ENCODE measurements at regions not wholly inside any gene's neighbourhood (a gene's known extent, or its start where the extent isn't known, plus 50 kb on each side); places are given as distances from the start of the nearest gene placed in this dataset.

DNA sequence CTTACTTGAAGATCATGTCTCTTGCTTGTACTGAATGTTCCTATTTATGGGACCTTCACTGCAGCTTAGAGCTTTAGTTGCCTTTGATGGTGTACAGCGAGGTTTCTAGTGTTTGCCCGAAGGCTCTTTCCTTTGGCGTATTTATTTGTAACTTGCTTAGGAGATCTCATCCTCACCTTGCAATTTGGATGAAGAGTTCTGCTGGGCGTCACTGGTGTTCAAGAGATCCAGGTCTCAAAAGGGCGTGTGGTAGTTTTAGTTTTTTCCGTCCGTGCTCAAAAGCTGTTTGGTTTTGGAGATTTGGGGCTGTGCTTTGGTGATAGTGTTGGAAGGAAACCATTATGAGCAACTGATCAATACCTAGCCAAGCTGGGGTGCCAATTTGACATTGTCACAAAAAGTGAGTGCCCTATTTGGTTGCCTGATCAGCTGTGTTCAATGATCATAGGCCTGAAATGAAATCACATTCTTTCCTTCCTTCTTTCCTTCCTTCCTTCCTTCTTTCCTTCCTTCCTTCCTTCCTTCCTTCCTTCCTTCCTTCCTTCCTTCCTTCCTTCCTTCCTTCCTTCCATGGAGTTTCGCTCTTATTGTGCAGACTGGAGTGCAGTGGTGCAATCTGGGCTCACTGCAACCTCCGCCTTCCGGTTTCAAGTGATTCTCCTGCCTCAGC is 69.7 kb upstream of the GRAMD1B start:
- H3K9me3 ChIP-seq (ENCODE audit: control insufficient read depth in 4 of 4, low read length in 3 of 4): no peaks in the 10 kb centered on the region
- no peak overlapping the region for H3K9ac ChIP-seq (ENCODE audit: low read depth in 1 of 2, low read length in 2 of 2)
- H3K4me3 ChIP-seq (ENCODE audit: low read depth in 1 of 3, low read length in 3 of 3): no peak overlapping the region
- peaks cover 0 to 7% (median 0%) of the 10 kb centered on the region in 4 donors for H3K4me1 ChIP-seq (ENCODE audit: control insufficient read depth in 4 of 4, insufficient read depth in 4 of 4, low read length in 3 of 4)
- DNase-seq (ENCODE audit: low spot score): no peak
- WGBS: 86% methylated on average over 10 of the region's 10 CpGs
- no peak overlapping the region for H3K27ac ChIP-seq (ENCODE audit: low read depth in 1 of 2, low read length in 2 of 2)
- peaks cover 0 to 10% (median 4%) of the 10 kb centered on the region in 4 donors for H3K27me3 ChIP-seq (ENCODE audit: control insufficient read depth in 4 of 4, insufficient read depth in 4 of 4, low read length in 3 of 4)
- TF ChIP-seq TAF1 (conservative IDR thresholded peaks at IDR 0.05) (no peak), NR2F2 (IDR thresholded peaks at IDR 0.05) (no peak), RAD21 (IDR thresholded peaks at IDR 0.05) (no peak), GABPA (IDR thresholded peaks at IDR 0.05 in 1 of 2, conservative IDR thresholded peaks at IDR 0.05 in 1 of 2) (no peak), YY1 (IDR thresholded peaks at IDR 0.05) (no peak), FOXA1 (IDR thresholded peaks at IDR 0.05) (no peak), HNF4G (IDR thresholded peaks at IDR 0.05) (no peak), HNF4A (conservative IDR thresholded peaks at IDR 0.05) (no peak)
- TF ChIP-seq, protein P1, sequence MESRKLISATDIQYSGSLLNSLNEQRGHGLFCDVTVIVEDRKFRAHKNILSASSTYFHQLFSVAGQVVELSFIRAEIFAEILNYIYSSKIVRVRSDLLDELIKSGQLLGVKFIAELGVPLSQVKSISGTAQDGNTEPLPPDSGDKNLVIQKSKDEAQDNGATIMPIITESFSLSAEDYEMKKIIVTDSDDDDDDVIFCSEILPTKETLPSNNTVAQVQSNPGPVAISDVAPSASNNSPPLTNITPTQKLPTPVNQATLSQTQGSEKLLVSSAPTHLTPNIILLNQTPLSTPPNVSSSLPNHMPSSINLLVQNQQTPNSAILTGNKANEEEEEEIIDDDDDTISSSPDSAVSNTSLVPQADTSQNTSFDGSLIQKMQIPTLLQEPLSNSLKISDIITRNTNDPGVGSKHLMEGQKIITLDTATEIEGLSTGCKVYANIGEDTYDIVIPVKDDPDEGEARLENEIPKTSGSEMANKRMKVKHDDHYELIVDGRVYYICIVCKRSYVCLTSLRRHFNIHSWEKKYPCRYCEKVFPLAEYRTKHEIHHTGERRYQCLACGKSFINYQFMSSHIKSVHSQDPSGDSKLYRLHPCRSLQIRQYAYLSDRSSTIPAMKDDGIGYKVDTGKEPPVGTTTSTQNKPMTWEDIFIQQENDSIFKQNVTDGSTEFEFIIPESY (IDR thresholded peaks at IDR 0.05): no peak
- no peaks in the 10 kb centered on the region for H3K36me3 ChIP-seq (ENCODE audit: control insufficient read depth in 4 of 4, insufficient read depth in 3 of 4, low read depth in 1 of 4, low read length in 3 of 4)

DNA sequence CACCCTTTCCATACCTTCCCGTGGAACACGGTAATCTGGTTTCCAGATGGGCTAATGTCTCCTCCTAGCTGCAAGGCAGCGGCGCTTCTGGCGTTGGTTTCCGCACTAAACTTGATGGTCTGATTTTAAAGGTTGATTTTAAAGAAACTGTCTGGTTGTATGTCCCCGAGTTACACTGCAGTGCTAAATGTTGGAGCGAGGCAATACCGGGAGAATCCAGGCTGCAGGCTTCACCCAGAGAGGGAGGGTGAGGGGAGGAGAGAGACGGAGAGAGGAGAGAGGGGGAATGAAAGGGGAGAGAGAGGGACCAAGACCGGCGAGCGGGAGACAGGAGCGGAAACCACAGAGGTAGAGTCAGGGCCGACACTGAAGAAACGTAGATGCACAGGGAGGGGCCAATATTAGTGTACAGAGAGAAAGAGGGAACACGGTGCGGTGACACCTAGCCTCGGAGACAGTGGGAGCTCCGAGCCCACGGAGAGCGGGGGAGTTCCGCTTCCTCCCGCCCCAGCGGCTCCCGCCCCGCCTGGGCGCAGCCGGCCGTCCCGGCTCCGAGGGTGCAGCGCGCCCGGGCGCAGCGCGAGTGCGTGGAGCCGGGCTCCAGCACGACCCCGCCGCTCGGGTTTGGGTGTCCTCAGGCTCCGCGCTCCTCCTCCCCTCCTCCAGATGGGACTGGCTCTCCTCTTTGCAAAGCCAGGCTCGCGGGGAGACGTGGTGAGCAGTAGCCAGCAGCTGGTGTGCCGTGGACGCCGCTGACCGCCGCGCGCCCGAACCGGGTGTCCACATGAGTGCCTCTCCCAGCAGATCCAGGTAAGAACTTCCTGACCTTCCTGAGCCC is 71.9 kb upstream of the GRAMD1B start:
- TF ChIP-seq, protein P2, sequence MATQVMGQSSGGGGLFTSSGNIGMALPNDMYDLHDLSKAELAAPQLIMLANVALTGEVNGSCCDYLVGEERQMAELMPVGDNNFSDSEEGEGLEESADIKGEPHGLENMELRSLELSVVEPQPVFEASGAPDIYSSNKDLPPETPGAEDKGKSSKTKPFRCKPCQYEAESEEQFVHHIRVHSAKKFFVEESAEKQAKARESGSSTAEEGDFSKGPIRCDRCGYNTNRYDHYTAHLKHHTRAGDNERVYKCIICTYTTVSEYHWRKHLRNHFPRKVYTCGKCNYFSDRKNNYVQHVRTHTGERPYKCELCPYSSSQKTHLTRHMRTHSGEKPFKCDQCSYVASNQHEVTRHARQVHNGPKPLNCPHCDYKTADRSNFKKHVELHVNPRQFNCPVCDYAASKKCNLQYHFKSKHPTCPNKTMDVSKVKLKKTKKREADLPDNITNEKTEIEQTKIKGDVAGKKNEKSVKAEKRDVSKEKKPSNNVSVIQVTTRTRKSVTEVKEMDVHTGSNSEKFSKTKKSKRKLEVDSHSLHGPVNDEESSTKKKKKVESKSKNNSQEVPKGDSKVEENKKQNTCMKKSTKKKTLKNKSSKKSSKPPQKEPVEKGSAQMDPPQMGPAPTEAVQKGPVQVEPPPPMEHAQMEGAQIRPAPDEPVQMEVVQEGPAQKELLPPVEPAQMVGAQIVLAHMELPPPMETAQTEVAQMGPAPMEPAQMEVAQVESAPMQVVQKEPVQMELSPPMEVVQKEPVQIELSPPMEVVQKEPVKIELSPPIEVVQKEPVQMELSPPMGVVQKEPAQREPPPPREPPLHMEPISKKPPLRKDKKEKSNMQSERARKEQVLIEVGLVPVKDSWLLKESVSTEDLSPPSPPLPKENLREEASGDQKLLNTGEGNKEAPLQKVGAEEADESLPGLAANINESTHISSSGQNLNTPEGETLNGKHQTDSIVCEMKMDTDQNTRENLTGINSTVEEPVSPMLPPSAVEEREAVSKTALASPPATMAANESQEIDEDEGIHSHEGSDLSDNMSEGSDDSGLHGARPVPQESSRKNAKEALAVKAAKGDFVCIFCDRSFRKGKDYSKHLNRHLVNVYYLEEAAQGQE (IDR thresholded peaks at IDR 0.05): no peak
- TF ChIP-seq EGR1 (IDR thresholded peaks at IDR 0.05; ENCODE audit: low read depth in 2 of 2): no peak
- Histone ChIP-seq H3K4me1 (ENCODE audit: control insufficient read depth in 4 of 4, insufficient read depth in 4 of 4, low read length in 3 of 4) (peaks cover 0 to 7% (median 0%) of the 10 kb centered on the region in 4 donors), H3K9me3 (ENCODE audit: control insufficient read depth in 4 of 4, low read length in 3 of 4) (no peaks in the 10 kb centered on the region), H3K36me3 (ENCODE audit: control insufficient read depth in 4 of 4, insufficient read depth in 3 of 4, low read depth in 1 of 4, low read length in 3 of 4) (no peaks in the 10 kb centered on the region), H3K9ac (ENCODE audit: low read depth in 1 of 2, low read length in 2 of 2) (no peak overlapping the region), H3K27me3 (ENCODE audit: control insufficient read depth in 4 of 4, insufficient read depth in 4 of 4, low read length in 3 of 4) (peaks cover 0 to 10% (median 4%) of the 10 kb centered on the region in 4 donors), H3K27ac (ENCODE audit: low read depth in 1 of 2, low read length in 2 of 2) (no peak overlapping the region), H3K4me3 (ENCODE audit: low read depth in 1 of 3, low read length in 3 of 3) (peak overlapping the region in 1 of 3 donors; percentile 30)
- 2% methylated on average over 58 of the region's 58 CpGs for WGBS
- no peak for DNase-seq (ENCODE audit: low spot score)
